SJSA1 (cell line): ENCODE measurements at regions not wholly inside any gene's neighbourhood (a gene's known extent, or its start where the extent isn't known, plus 50 kb on each side); places are given as distances from the start of the nearest gene placed in this dataset.
"Not testable (repeated sequence)": the region's sequence is repeated elsewhere in the genome, so short reads cannot be mapped to it uniquely, and the experiment has no call there.

Experiments used
- DNase-seq, 2 experiments: peaks; one replicate each; pipeline ENCODE4 v3.0.0-alpha.2; 2015 to 2020; ENCODE audit warnings: low spot score in 2 of 2, low read depth in 1 of 2
- H3K27ac ChIP-seq: fragments of 250-450 bp; sonication (Bioruptor Pico); 2 replicates; pipeline ENCODE4 v1.5.1; 2020; ENCODE audit warnings: mild to moderate bottlenecking, moderate library complexity
- H3K27me3 ChIP-seq: fragments of 250-450 bp; sonication (Bioruptor Pico); replicated peaks from 2 replicates; pipeline ENCODE4 v1.5.1; 2020; ENCODE audit warnings: mild to moderate bottlenecking, moderate library complexity
- H3K36me3 ChIP-seq: fragments of 250-450 bp; sonication (Bioruptor Pico); 2 replicates; pipeline ENCODE4 v1.5.1; 2020; ENCODE audit warnings: mild to moderate bottlenecking
- H3K4me1 ChIP-seq: fragments of 250-450 bp; sonication (Bioruptor Pico); replicated peaks from 2 replicates; pipeline ENCODE4 v1.6.1; 2021; ENCODE audit warnings: mild to moderate bottlenecking
- H3K4me3 ChIP-seq: fragments of 250-450 bp; sonication (Bioruptor Pico); 2 replicates; pipeline ENCODE4 v1.5.1; 2020; ENCODE audit warnings: mild to moderate bottlenecking
- H3K9me3 ChIP-seq: fragments of 250-450 bp; sonication (Bioruptor Pico); replicated peaks from 2 replicates; pipeline ENCODE4 v1.5.1; 2020; ENCODE audit warnings: mild to moderate bottlenecking

GRCh38 chr3:144023543-144023942 lies 51.9 kb downstream of the DIPK2A start:
- H3K4me3 ChIP-seq, H3K27me3 ChIP-seq, DNase-seq, H3K9me3 ChIP-seq, H3K27ac ChIP-seq, H3K4me1 ChIP-seq, H3K36me3 ChIP-seq: not testable (repeated sequence)

DNA sequence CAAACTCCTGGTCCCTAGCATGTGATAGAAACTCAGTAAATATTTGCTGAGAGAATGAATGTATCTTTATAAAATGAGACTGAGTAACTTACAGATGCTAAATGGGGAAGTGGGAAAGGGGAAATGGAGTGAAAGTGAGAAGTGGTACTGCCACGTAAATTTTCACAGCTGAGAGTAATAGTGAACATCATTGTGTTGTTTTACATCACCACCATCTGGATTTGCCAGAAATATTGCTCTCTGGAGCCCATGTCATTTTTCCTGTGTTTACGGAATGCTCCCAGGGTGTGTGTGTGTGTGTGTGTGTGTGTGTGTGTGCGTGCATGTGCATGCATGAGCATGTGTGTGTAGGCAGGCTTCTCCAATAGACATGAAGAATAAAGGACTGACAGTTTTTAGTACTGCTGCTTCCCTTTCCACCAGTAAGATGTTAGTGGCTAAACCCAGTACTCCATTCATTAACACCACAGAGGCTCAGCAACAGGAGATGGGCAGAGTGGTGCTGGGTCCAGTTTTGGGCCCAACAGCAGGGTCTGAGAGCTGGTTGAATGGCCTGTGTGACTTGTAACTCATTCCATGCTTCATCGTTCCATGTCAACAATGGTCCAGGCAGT lies 57.3 kb downstream of the DIPK2A start:
- H3K4me3 ChIP-seq, result no peak overlapping the region
- H3K27ac ChIP-seq, result no peak overlapping the region
- no peaks in the 10 kb centered on the region for H3K4me1 ChIP-seq
- H3K27me3 ChIP-seq, result no peaks in the 10 kb centered on the region
- H3K9me3 ChIP-seq, result no peaks in the 10 kb centered on the region
- no peak for DNase-seq
- no peaks in the 10 kb centered on the region for H3K36me3 ChIP-seq

- Histone ChIP-seq H3K4me3 (no peak overlapping the region), H3K4me1 (no peaks in the 10 kb centered on the region), H3K9me3 (no peaks in the 10 kb centered on the region), H3K27me3 (no peaks in the 10 kb centered on the region), H3K27ac (no peak overlapping the region), H3K36me3 (no peaks in the 10 kb centered on the region)
- no peak for DNase-seq
Measured at GRCh38 chr3:144029769-144030168, 58.1 kb downstream of the DIPK2A start.

DNA sequence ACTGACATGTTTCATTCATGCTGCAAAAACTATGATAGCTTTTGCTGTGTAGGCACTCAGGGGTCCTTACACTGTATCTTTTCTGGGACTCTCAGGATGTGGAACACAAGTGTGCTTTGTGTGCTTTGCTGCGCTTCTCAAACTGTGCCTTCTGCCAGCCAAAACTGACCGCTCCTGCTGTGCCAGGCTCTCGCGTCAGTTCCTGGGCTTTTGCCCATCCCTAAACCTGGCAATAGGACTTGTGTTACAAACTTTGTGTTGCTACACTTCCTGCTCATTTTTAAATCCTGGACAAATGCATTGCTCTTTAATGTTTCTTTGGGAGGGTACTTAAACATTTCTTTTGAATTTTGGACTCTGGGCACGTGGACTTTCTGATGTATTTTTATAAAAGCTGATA lies 60.3 kb downstream of the DIPK2A start:
- no peaks in the 10 kb centered on the region for H3K36me3 ChIP-seq
- no peak overlapping the region for H3K4me3 ChIP-seq
- no peak for DNase-seq
- no peaks in the 10 kb centered on the region for H3K4me1 ChIP-seq
- no peak overlapping the region for H3K27ac ChIP-seq
- no peaks in the 10 kb centered on the region for H3K27me3 ChIP-seq
- no peaks in the 10 kb centered on the region for H3K9me3 ChIP-seq

DNA sequence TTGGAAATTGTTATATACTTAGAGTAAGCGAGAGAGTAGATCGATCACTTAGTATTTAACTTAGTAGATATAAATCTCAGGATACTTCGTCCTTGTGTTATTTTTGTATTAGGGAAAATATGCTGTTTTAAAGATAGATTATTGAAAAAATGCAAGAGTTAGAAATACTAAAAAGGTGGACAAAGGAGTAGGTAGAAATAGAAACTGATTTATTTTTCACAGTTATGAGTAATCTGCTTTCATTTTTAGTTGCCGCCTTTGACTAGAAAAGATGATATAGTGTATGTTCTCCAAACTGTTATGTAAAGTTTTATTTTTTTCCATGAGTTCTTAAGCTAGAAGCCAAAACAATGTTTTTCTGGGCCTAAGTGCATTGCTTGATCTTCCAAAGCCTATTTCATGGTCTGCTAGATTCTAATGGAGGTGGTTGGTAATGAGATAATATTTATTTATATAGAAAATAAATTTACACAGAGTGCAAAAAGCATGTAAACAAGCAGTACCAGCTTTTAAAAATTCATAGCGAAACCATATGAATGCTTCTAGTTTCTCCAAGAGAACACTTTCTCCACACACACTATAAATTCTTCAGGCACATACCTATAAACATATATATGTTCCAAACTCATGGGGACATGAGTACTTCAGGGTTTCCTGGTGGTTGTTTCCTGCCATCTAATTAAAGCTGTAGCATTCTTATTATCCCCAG lies 61.1 kb downstream of the DIPK2A start:
- DNase-seq, result no peak
- H3K27me3 ChIP-seq, result no peaks in the 10 kb centered on the region
- no peaks in the 10 kb centered on the region for H3K4me1 ChIP-seq
- H3K36me3 ChIP-seq, result no peaks in the 10 kb centered on the region
- no peak overlapping the region for H3K27ac ChIP-seq
- H3K4me3 ChIP-seq, result no peak overlapping the region
- H3K9me3 ChIP-seq, result no peaks in the 10 kb centered on the region

- no peak for DNase-seq
- Histone ChIP-seq H3K27me3 (no peaks in the 10 kb centered on the region), H3K36me3 (no peaks in the 10 kb centered on the region), H3K27ac (no peak overlapping the region), H3K4me1 (no peaks in the 10 kb centered on the region), H3K9me3 (no peaks in the 10 kb centered on the region), H3K4me3 (no peak overlapping the region)
Measured at GRCh38 chr3:144033240-144033589, 61.6 kb downstream of the DIPK2A start.

- H3K9me3 ChIP-seq, result no peaks in the 10 kb centered on the region
- no peaks in the 10 kb centered on the region for H3K4me1 ChIP-seq
- no peaks in the 10 kb centered on the region for H3K27me3 ChIP-seq
- no peak overlapping the region for H3K27ac ChIP-seq
- no peak for DNase-seq
- no peaks in the 10 kb centered on the region for H3K36me3 ChIP-seq
- H3K4me3 ChIP-seq, result no peak overlapping the region
Measured at GRCh38 chr3:144033863-144034262, 62.2 kb downstream of the DIPK2A start.

GRCh38 chr3:144034715-144035290 lies 63.2 kb downstream of the DIPK2A start:
- Histone ChIP-seq H3K36me3 (no peaks in the 10 kb centered on the region), H3K4me3 (no peak overlapping the region), H3K4me1 (no peaks in the 10 kb centered on the region), H3K27me3 (no peaks in the 10 kb centered on the region), H3K9me3 (no peaks in the 10 kb centered on the region), H3K27ac (no peak overlapping the region)
- no peak for DNase-seq

DNA sequence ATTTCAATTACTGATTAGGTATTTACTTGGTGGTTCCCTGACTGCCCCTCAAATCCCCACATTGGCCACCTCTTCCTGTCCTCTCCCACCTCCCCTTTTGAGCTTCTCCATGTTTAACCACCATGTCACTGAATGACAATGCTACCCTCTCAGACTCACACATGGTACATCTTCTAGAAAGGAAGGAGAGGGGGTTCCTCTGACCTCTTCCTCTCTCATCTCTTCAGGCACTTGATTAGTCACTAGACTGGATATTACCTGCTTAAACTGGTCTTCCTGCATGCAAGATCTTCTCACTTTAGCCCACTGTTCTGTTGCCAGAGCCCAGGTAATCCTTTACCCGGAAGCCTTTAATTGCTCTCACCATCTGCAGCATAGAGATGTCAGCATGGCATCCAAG lies 64.9 kb downstream of the DIPK2A start:
- H3K4me1 ChIP-seq, result no peaks in the 10 kb centered on the region
- DNase-seq, result no peak
- H3K27ac ChIP-seq, result no peak overlapping the region
- no peak overlapping the region for H3K4me3 ChIP-seq
- H3K27me3 ChIP-seq, result no peaks in the 10 kb centered on the region
- no peaks in the 10 kb centered on the region for H3K36me3 ChIP-seq
- H3K9me3 ChIP-seq, result no peaks in the 10 kb centered on the region

- Histone ChIP-seq H3K27me3 (no peaks in the 10 kb centered on the region), H3K36me3 (no peaks in the 10 kb centered on the region), H3K9me3 (no peaks in the 10 kb centered on the region), H3K4me1 (no peaks in the 10 kb centered on the region), H3K4me3 (no peak overlapping the region), H3K27ac (no peak overlapping the region)
- DNase-seq, result no peak
Measured at GRCh38 chr3:144039661-144040060, 68.0 kb downstream of the DIPK2A start.

DNA sequence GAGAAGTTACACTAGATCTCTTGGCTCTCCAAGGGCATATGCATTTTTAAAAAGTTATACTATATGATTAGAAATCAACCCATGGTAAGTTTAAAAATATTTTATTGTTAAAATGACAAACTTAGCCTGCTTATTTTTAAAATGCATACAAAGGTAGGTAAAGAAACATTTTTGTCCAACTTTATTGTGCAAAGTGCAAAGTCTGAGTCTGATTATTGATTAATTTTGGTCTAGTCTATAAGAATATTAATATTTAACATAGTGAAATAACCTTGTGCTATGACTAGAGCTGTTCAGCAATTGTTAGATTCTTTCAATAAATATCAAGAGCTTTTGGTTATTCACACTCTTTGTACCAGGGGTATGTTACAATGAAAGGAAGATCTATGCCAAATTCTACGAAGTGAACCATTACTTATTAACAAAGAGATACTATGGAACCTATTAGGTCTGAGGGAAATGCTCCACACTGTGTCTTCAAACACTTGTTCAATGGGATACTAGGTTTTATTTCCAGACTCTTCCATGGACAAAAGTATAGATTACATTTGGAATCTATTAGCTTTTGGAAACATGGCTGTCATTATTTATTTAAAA lies 70.4 kb downstream of the DIPK2A start:
- DNase-seq, result no peak
- Histone ChIP-seq H3K36me3 (no peaks in the 10 kb centered on the region), H3K4me1 (no peaks in the 10 kb centered on the region), H3K27ac (no peak overlapping the region), H3K27me3 (no peaks in the 10 kb centered on the region), H3K4me3 (no peak overlapping the region), H3K9me3 (no peaks in the 10 kb centered on the region)

DNA sequence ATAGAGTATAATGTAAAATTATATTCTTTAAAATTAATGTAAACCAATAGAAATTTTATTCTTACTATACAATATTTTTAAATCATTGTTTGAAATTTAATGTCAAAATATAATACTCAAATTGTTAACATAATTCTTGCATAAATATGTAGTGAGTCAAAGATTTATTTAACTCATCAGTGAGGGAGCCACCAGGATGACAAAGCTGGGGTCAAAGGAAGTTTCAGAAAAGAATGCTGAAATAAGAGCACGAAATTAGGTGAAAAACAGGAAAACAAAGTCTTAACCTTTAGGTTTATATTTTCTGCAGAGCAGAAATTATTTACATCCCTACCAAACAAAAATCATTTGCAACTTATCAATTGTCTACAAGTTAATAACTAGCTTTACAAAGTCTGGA lies 74.1 kb downstream of the DIPK2A start:
- Histone ChIP-seq H3K27me3 (no peaks in the 10 kb centered on the region), H3K27ac (no peak overlapping the region), H3K9me3 (no peaks in the 10 kb centered on the region), H3K4me1 (no peaks in the 10 kb centered on the region), H3K4me3 (no peak overlapping the region), H3K36me3 (no peaks in the 10 kb centered on the region)
- DNase-seq, result no peak

- no peaks in the 10 kb centered on the region for H3K9me3 ChIP-seq
- H3K27ac ChIP-seq, result no peak overlapping the region
- H3K36me3 ChIP-seq, result no peaks in the 10 kb centered on the region
- H3K4me3 ChIP-seq, result no peak overlapping the region
- DNase-seq, result no peak
- no peaks in the 10 kb centered on the region for H3K4me1 ChIP-seq
- H3K27me3 ChIP-seq, result no peaks in the 10 kb centered on the region
Measured at GRCh38 chr3:144049374-144049773, 77.8 kb downstream of the DIPK2A start.

DNA sequence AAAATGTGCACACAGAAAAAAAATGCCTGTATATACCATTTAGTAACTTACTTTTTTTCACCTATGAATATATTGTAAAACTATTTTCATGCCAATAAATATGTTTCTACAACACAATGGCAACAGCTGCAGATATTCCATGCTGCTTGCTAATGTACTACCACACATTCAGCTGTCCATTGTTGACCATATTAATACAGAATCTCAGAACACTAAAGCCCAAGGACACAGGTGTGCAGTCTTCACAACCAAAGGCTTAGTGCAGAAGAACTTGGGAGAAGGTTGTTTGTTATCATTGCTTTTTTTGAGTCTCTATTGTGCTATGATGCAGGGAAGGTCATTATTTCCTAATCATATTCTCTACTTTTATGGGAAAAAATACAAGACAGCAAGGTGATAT lies 79.6 kb downstream of the DIPK2A start:
- Histone ChIP-seq H3K27me3 (no peaks in the 10 kb centered on the region), H3K27ac (no peak overlapping the region), H3K4me3 (no peak overlapping the region), H3K36me3 (no peaks in the 10 kb centered on the region), H3K9me3 (no peaks in the 10 kb centered on the region), H3K4me1 (no peaks in the 10 kb centered on the region)
- no peak for DNase-seq
